ENCODE measurements at regions not wholly inside any gene's neighbourhood (a gene's known extent, or its start where the extent isn't known, plus 50 kb on each side); places are given as distances from the start of the nearest gene placed in this dataset.

GRCh38 chr7:121638286-121638685 lies 234.7 kb upstream of the PTPRZ1 start:
- intact Hi-C loops (cut with micrococcal nuclease) = no loop called here
- dilution Hi-C loops (cut with HindIII; ENCODE audit: low sequenced_read_pairs, unreplicated experiment) = no loop called here
- no CpG with 5 or more reads among the region's 3 CpGs for WGBS, 2 experiments (ENCODE audit: extremely low coverage in 2 of 2, insufficient read length in 1 of 2)

More at GRCh38 chr7:121638286-121638685, 234.7 kb upstream of the PTPRZ1 start:
- Histone ChIP-seq H3K36me3 (ENCODE audit: control insufficient read depth, insufficient read depth, low read length) (no peaks in the 10 kb centered on the region), H3K4me3 (ENCODE audit: insufficient read depth, low read depth, low read length) (no peak overlapping the region), H3K18ac (ENCODE audit: low read depth, low read length) (no peak overlapping the region), H3K4ac (ENCODE audit: low read depth, low read length) (no peak overlapping the region), H3K4me2 (ENCODE audit: low read depth, low read length) (no peak overlapping the region), H2AFZ (replicated peaks; ENCODE audit: low read length, poor library complexity) (no peak overlapping the region), H2BK20ac (ENCODE audit: low read depth, low read length) (no peak overlapping the region), H3K9me3 (ENCODE audit: control insufficient read depth, insufficient read depth, low read length) (no peaks in the 10 kb centered on the region), H3K14ac (replicated peaks; ENCODE audit: low read depth, low read length) (no peak overlapping the region), H4K5ac (ENCODE audit: low read depth, low read length) (no peak overlapping the region), H3K27me3 (ENCODE audit: control insufficient read depth, insufficient read depth, low read length) (no peaks in the 10 kb centered on the region), H3K23ac (ENCODE audit: low read depth, low read length) (no peak overlapping the region), H3K56ac (ENCODE audit: extremely low read depth, insufficient read depth, low read length) (no peak overlapping the region), H3K9ac (ENCODE audit: low read depth, low read length) (no peak overlapping the region), H2BK120ac (ENCODE audit: low read depth, low read length) (no peak overlapping the region), H3K79me1 (ENCODE audit: low read depth in 1 of 2, low read length in 2 of 2) (no peaks in the 10 kb centered on the region), H2BK5ac (ENCODE audit: low read depth, low read length, poor library complexity, severe bottlenecking) (no peak overlapping the region), H4K8ac (ENCODE audit: low read depth in 2 of 2, low read length in 2 of 2) (no peak overlapping the region), H2AK5ac (ENCODE audit: low read depth, low read length) (no peak overlapping the region), H2AK9ac (replicated peaks; ENCODE audit: low read depth, low read length, poor library complexity) (no peak overlapping the region), H2BK15ac (ENCODE audit: low read depth, low read length) (no peak overlapping the region), H3K4me1 (ENCODE audit: control insufficient read depth, insufficient read depth, low read length) (no peaks in the 10 kb centered on the region), H4K20me1 (ENCODE audit: insufficient read depth, low read length) (no peaks in the 10 kb centered on the region), H3K9me1 (ENCODE audit: insufficient read depth, low read length) (no peaks in the 10 kb centered on the region), H3K27ac (ENCODE audit: insufficient read depth, low read length) (no peak overlapping the region), H4K91ac (ENCODE audit: insufficient read depth, low read depth, low read length) (no peak overlapping the region)
- ChIA-PET CTCF (no interaction called here), POLR2A (ENCODE audit: unreplicated experiment) (no interaction called here)
- DNase-seq = no peak
- in situ Hi-C loops (cut with MboI; ENCODE audit: low sequenced_read_pairs) = no loop called here
- TF ChIP-seq SMC3 (IDR thresholded peaks at IDR 0.05; ENCODE audit: low read depth, low read length) = no peak
- no peak for TF ChIP-seq CTCF (conservative IDR thresholded peaks at IDR 0.05; ENCODE audit: low read depth, low read length)
- no peak for TF ChIP-seq FOS (IDR thresholded peaks at IDR 0.05; ENCODE audit: low read depth, low read length)
- no peak for TF ChIP-seq CHD1 (IDR thresholded peaks at IDR 0.05; ENCODE audit: low read depth, low read length)
- no peak for TF ChIP-seq ELK1 (IDR thresholded peaks at IDR 0.05; ENCODE audit: borderline replicate concordance, low read depth, low read length)
- no peak for TF ChIP-seq MAZ (IDR thresholded peaks at IDR 0.05; ENCODE audit: borderline replicate concordance, low read depth, low read length)
- TF ChIP-seq CEBPB (IDR thresholded peaks at IDR 0.05; ENCODE audit: low read depth, low read length) = no peak
- TF ChIP-seq MAFK (IDR thresholded peaks at IDR 0.05; ENCODE audit: low read depth, low read length) = no peak
- no peak for TF ChIP-seq MXI1 (IDR thresholded peaks at IDR 0.05; ENCODE audit: borderline replicate concordance, low read depth, low read length)
- TF ChIP-seq USF2 (IDR thresholded peaks at IDR 0.05; ENCODE audit: low read depth, low read length) = no peak
- TF ChIP-seq RCOR1 (IDR thresholded peaks at IDR 0.05; ENCODE audit: insufficient replicate concordance, low read length) = no peak
- TF ChIP-seq RAD21 (IDR thresholded peaks at IDR 0.05; ENCODE audit: low read length) = no peak
- TF ChIP-seq NFE2L2 (IDR thresholded peaks at IDR 0.05; ENCODE audit: low read depth, low read length) = no peak
- TF ChIP-seq RFX5 (IDR thresholded peaks at IDR 0.05; ENCODE audit: low read depth, low read length) = no peak
- ATAC-seq (ENCODE audit: low read depth) = no peak
- BruUV-seq (replicated peaks) = no TSS peak

Measured in IMR-90 (cell line).